ENCODE measurements at regions not wholly inside any gene's neighbourhood (a gene's known extent, or its start where the extent isn't known, plus 50 kb on each side); places are given as distances from the start of the nearest gene placed in this dataset.
"Not testable (repeated sequence)": the region's sequence is repeated elsewhere in the genome, so short reads cannot be mapped to it uniquely, and the experiment has no call there.

- DNase-seq, result no peak
These were observed 165.4 kb upstream of the AGTR1 start for GRCh38 chr3:148532326-148532725.

GRCh38 chr3:148532774-148533173, 164.9 kb upstream of the AGTR1 start:
- no peak for DNase-seq

DNA sequence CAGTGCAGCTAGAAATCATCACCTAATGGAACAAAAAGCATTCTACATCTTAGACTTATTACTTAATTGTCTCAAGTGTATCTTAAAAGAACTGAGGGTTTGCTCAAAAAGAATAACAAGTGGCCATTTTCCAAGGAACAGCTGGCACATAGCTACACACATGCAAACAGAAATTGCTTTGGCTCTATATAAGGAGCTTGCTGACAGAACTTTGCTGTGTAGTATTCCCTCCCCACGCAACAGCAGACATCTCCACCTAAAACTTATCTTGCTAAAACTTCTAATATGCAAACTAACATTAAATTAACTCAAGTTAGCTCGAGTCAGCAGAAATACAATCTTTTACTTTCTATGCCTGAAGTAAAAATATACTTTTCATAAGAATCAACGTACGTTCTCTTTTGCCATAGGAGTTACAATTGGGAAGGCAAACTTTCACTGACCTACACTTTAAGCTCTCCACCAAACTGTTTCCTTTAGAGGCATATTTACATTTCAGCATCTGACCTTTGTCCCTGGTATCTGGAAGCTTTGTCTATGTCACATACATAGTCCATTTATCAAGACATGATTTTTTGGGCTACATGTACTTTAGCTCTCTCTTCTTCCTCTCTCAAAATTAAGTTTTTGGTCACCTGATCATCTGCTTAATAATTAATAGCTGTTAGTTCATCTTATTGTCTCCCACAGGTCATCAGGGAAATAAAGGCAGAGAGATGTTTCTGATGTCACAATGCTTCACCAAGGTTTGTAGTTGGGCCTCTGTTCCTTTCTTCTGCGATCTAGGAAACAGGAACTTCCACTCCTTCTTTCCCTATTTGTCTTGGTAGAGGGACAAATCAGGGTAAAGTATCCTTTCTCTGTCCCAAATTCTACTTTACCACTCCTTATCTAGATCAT, 163.4 kb upstream of the AGTR1 start:
- no peak for DNase-seq

GRCh38 chr3:148535001-148535400, 162.7 kb upstream of the AGTR1 start:
- DNase-seq, result no peak

DNA sequence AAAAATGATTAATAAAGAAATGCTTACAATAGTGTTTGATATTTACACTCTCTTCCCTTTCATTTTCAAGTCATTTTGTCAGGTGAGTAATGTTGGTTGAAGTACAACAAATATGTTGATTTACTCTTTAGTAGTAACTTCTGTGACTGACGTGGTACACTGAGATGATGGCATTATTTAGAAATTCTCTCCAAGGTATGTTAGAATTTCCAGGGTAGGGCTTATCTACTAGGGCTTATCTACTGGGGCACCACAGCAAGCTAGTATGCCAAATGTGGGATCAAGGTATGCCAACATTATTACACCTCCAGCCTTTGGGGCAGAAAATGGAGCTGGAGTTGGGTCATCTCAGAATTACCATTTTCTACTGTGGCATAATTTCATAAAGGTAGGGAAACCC, 157.4 kb upstream of the AGTR1 start:
- no peak for DNase-seq

GRCh38 chr3:148540851-148541250, 156.9 kb upstream of the AGTR1 start:
- DNase-seq, result no peak

DNA sequence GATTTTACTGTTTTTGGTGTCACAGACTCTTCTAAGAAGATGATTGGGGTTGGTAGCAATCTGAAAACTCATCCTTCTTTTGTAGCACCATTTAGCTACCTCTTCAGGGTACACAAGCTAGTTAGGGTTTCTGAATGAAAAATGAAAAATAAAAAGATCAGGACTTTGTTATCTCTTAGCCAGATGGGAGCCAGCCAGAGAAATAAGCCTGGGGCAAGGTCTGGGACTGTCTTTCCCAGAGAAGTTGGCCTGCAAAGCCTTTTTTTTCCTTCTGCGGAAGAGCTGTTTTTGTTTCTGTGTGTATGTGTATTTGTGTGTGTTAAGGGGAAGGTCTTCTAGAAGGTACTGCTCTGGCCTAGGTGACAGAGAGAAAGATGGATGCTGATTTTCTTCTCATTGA, 150.7 kb upstream of the AGTR1 start:
- no peak for DNase-seq

GRCh38 chr3:148551767-148552260, 145.9 kb upstream of the AGTR1 start:
- no peak for DNase-seq

DNA sequence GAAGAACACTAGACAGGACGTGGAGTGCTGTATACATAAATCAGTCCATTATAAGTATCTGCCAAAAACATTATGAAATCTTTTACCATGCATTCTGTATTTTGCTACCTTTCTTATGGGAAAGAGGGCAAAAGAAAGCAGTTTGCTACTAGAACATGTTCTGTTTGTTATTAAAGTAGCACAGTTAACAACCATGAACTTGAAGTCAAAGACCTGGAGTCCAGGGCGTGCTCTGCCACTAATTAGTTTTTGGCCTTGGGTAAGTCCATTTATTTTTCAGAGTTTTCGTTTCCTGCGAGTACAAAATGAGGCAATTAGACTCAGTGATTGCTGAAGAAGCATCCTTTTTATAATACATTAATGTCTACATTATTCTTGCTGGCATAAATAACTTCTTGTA, 143.3 kb upstream of the AGTR1 start:
- DNase-seq, result no peak

DNA sequence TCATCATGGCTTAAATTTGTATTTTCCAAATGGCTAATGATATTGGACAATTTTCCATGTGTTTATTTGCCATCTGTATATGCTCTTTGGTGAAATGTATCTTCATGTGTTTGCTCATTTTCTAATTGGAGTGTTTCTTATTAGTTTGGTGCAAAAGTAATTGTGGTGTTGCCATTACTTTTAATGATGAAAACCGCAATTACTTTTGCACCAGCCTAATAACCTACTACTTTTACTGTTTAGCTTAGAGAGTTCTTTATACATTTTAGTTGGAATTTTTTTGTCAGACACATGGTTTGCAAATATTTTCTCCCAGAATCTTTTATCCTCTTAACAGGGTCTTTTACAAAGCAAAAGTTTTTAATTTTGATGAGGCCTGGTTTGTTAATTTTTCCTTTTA, 141.0 kb upstream of the AGTR1 start:
- DNase-seq, result no peak

DNA sequence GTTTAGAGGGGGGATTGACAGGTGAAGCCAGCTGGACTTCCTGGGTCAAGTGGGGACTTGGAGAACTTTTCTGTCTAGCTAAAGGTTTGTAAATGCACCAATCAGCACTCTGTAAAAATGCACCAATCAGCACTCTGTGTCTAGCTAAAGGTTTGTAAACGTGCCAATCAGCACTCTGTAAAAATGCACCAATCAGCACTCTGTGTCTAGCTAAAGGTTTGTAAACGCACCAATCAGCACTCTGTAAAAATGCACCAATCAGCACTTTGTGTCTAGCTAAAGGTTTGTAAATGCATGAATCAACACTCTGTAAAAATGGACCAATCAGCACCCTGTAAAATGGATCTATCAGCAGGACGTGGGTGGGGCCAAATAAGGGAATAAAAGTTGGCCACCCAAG, 120.1 kb upstream of the AGTR1 start:
- not testable (repeated sequence) for DNase-seq

GRCh38 chr3:148582126-148582525, 115.6 kb upstream of the AGTR1 start:
- DNase-seq, result no peak

DNA sequence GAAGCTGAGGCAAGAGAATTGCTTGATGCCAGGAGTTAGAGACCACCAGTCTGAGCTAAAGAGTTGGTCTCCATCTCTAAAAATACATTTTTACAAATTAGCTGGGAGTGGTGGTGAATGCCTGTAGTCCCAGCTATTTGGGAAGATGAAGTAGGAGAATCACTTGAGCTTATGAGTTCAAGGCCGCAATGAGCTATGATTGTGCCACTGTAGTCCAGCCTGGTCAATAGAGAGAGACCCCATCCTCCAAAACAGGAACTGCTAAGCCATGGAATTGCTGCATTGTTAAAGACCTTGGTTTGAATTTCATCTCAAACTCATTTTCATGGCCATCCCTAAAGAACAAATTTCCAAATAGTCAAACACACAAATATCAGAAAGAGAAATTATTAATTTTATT, 113.9 kb upstream of the AGTR1 start:
- DNase-seq, result no peak

DNA sequence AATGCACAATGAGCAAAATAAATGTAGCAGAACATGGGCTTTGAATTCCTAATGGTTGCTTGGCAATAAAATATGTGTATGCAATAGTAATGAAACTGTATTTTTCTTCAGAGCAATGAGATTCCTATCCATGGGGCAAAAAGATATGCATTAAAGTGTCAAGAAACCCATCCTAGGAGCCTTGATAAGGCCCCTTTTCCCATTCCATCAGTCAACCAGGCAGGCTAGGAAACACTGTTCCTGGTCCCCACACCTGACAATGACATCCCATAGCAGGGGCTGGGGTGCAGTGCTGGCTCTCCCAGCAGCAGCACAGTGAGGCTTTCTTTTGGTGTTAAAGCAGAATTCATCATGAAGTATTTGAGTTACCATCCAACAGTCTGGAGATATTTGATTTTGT, 113.3 kb upstream of the AGTR1 start:
- DNase-seq, result no peak

DNA sequence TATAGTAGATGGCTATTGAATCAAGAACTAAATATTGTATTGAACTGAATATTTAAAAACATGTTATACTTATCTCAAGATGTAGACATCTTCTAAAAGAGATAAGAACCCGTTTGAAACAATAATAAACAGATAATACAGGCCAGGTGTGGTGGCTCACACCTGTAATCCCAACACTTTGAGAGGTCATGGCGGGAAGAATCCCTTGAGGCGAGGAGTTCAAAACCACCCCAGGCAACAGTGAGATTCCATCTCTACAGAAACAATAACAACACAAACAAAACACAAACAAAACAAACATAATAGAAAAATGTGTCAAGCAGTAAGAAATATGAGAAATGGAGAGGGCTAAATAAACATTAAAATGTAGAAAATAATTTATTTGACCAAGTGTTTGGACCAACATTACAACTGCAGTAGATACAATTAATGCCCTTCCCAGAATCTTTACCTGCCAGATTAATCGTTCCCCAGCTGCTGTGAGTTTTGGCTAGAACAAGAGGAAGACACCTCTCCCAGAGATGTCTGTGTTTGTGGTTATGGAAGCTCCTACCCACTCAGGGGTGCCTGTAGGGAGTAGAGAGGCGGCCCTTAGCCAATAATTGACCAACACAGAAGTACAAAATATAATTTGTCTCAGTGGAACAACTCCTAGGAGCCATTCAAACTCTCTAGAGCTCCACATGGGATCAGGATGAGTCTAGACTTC, 111.9 kb upstream of the AGTR1 start:
- DNase-seq, result no peak

- DNase-seq, result no peak
These were observed 109.4 kb upstream of the AGTR1 start for GRCh38 chr3:148588291-148588690.

GRCh38 chr3:148591525-148591924, 106.2 kb upstream of the AGTR1 start:
- DNase-seq, result no peak

GRCh38 chr3:148598619-148599018, 99.1 kb upstream of the AGTR1 start:
- DNase-seq, result no peak

- DNase-seq, result no peak
These were observed 98.2 kb upstream of the AGTR1 start for GRCh38 chr3:148599481-148599880.

DNA sequence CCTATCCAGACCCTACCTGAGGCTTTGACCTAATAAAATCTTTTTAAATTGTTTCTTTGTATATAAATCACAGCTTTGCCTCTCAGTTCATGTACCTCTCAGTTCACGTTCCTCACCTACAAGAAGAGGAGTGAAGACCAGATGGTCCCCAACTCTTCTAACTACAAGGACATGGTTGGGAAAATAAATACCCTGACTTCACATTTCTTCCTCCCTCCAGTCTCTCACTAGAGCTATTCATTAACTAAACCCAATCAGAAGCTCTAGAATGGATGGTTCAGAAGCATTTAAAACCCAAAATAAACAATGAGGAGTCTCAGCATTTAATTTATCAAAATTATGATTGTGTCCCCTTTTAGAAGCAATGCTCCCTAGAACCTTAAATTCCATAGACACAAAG, 97.3 kb upstream of the AGTR1 start:
- no peak for DNase-seq

- DNase-seq, result no peak
These were observed 96.6 kb upstream of the AGTR1 start for GRCh38 chr3:148600902-148601765.

DNA sequence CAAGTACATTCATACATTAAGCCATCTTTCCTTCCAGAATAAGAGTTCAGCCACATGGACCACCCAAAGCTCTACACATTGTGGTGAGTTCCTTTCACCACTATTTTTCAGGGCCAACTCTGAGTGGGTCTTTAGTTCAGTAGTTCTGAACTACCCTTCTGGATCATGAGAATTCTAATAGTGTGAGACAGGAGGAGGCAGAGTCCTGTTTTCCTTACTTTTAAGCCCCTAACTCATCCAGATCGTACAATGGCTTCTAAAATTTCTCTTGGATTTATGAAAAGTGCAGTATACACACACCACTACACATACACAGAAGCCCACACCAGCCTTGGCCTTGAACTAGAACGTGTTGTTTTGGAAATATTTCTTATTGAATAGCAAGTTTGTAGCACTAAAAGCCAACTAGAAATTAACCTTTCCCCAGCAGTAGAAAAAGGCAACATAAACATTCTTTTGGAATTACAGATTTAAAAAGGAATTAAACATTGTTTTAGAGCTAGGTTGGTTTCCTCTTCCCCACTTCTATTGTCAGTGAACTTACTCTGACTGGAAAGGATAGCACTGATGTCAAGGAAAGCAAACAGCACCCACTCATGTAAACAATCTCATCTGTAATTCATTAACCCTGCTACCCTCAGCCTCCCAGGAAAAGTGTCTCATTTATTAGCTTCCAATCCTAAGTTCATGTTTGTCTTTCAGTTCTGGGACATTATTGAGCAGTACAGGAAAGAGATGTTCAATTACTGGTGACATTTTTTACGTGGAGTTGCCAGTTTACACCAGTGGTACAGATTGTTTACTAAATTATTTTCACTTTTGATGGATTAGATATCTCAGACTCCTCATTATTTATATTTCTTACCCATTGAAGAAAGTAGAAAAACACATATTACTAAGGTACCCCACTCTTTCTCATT, 95.7 kb upstream of the AGTR1 start:
- no peak for DNase-seq
